ENCODE measurements at regions not wholly inside any gene's neighbourhood (a gene's known extent, or its start where the extent isn't known, plus 50 kb on each side); places are given as distances from the start of the nearest gene placed in this dataset.

DNA sequence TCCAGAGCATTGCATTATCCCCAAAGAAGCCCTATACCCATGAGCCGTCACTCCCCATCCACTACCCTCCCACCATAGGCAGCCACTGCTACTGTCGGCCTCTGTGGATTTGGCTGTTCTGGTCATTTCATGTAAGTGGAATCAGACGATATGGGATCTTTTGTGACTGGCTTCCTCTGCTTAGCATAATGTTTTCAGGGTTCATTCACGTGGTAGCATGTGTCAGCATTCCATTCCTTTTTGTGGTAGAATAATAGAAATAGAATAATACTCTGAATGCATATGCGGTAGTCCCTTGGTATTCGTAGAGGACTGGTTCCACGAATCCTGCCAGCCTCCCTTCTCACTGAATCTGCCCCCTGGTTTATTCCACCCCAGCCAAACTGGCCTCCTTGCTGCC is 402.6 kb upstream of the SULF2 start:
- TF ChIP-seq ZC3H10 (CRISPR knock-in tag; IDR thresholded peaks at IDR 0.05): no peak
- no peak for TF ChIP-seq ISL1 (CRISPR knock-in tag; IDR thresholded peaks at IDR 0.05)
- TF ChIP-seq, protein P1, sequence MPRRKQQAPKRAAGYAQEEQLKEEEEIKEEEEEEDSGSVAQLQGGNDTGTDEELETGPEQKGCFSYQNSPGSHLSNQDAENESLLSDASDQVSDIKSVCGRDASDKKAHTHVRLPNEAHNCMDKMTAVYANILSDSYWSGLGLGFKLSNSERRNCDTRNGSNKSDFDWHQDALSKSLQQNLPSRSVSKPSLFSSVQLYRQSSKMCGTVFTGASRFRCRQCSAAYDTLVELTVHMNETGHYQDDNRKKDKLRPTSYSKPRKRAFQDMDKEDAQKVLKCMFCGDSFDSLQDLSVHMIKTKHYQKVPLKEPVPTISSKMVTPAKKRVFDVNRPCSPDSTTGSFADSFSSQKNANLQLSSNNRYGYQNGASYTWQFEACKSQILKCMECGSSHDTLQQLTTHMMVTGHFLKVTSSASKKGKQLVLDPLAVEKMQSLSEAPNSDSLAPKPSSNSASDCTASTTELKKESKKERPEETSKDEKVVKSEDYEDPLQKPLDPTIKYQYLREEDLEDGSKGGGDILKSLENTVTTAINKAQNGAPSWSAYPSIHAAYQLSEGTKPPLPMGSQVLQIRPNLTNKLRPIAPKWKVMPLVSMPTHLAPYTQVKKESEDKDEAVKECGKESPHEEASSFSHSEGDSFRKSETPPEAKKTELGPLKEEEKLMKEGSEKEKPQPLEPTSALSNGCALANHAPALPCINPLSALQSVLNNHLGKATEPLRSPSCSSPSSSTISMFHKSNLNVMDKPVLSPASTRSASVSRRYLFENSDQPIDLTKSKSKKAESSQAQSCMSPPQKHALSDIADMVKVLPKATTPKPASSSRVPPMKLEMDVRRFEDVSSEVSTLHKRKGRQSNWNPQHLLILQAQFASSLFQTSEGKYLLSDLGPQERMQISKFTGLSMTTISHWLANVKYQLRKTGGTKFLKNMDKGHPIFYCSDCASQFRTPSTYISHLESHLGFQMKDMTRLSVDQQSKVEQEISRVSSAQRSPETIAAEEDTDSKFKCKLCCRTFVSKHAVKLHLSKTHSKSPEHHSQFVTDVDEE (CRISPR knock-in tag; IDR thresholded peaks at IDR 0.05): no peak
- TF ChIP-seq, protein P2, sequence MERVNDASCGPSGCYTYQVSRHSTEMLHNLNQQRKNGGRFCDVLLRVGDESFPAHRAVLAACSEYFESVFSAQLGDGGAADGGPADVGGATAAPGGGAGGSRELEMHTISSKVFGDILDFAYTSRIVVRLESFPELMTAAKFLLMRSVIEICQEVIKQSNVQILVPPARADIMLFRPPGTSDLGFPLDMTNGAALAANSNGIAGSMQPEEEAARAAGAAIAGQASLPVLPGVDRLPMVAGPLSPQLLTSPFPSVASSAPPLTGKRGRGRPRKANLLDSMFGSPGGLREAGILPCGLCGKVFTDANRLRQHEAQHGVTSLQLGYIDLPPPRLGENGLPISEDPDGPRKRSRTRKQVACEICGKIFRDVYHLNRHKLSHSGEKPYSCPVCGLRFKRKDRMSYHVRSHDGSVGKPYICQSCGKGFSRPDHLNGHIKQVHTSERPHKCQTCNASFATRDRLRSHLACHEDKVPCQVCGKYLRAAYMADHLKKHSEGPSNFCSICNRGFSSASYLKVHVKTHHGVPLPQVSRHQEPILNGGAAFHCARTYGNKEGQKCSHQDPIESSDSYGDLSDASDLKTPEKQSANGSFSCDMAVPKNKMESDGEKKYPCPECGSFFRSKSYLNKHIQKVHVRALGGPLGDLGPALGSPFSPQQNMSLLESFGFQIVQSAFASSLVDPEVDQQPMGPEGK (CRISPR knock-in tag; IDR thresholded peaks at IDR 0.05; ENCODE audit: borderline replicate concordance): no peak
- no peak for TF ChIP-seq ZNF70 (CRISPR knock-in tag; IDR thresholded peaks at IDR 0.05)
- no peak for TF ChIP-seq ARNTL (CRISPR knock-in tag; IDR thresholded peaks at IDR 0.05; ENCODE audit: borderline replicate concordance, low read depth)
- no peak for TF ChIP-seq ZNF565 (CRISPR knock-in tag; conservative IDR thresholded peaks at IDR 0.05; ENCODE audit: low read depth)
- TF ChIP-seq PPARA (CRISPR knock-in tag; IDR thresholded peaks at IDR 0.05; ENCODE audit: borderline replicate concordance): no peak
- ATAC-seq: no peak

DNA sequence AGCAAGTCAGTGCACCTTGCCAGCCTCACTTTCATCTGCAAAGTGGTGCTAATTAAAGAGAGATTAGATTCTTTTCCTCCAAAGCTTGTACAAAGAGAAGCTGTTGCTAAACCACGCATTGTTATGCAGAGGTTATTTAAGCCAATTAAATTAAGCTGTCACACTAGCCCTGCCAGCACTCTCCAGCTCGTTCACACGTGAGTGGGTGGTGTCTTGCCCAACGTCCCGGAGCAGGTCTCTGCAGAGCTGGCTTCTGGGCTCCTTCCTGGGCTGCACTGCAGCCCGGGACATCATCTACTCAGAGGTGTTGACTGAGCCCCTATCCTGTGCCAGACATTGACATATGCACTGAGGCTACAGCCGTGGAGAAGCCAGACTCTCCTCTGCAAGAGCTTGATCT is 401.6 kb upstream of the SULF2 start:
- no peak for TF ChIP-seq ISL1 (CRISPR knock-in tag; IDR thresholded peaks at IDR 0.05)
- TF ChIP-seq ARNTL (CRISPR knock-in tag; IDR thresholded peaks at IDR 0.05; ENCODE audit: borderline replicate concordance, low read depth): no peak
- TF ChIP-seq, protein P3, sequence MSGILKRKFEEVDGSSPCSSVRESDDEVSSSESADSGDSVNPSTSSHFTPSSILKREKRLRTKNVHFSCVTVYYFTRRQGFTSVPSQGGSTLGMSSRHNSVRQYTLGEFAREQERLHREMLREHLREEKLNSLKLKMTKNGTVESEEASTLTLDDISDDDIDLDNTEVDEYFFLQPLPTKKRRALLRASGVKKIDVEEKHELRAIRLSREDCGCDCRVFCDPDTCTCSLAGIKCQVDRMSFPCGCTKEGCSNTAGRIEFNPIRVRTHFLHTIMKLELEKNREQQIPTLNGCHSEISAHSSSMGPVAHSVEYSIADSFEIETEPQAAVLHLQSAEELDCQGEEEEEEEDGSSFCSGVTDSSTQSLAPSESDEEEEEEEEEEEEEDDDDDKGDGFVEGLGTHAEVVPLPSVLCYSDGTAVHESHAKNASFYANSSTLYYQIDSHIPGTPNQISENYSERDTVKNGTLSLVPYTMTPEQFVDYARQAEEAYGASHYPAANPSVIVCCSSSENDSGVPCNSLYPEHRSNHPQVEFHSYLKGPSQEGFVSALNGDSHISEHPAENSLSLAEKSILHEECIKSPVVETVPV (CRISPR knock-in tag; IDR thresholded peaks at IDR 0.05): no peak
- TF ChIP-seq, protein P2 (CRISPR knock-in tag; IDR thresholded peaks at IDR 0.05; ENCODE audit: borderline replicate concordance): no peak
- TF ChIP-seq, protein P4, sequence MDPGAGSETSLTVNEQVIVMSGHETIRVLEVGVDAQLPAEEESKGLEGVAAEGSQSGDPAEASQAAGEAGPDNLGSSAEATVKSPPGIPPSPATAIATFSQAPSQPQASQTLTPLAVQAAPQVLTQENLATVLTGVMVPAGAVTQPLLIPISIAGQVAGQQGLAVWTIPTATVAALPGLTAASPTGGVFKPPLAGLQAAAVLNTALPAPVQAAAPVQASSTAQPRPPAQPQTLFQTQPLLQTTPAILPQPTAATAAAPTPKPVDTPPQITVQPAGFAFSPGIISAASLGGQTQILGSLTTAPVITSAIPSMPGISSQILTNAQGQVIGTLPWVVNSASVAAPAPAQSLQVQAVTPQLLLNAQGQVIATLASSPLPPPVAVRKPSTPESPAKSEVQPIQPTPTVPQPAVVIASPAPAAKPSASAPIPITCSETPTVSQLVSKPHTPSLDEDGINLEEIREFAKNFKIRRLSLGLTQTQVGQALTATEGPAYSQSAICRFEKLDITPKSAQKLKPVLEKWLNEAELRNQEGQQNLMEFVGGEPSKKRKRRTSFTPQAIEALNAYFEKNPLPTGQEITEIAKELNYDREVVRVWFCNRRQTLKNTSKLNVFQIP (CRISPR knock-in tag; IDR thresholded peaks at IDR 0.05; ENCODE audit: borderline replicate concordance, low read depth): no peak
- no peak for TF ChIP-seq ZFP3 (CRISPR knock-in tag; IDR thresholded peaks at IDR 0.05)
- TF ChIP-seq PPARA (CRISPR knock-in tag; IDR thresholded peaks at IDR 0.05; ENCODE audit: borderline replicate concordance): no peak
- TF ChIP-seq ESRRG (CRISPR knock-in tag; IDR thresholded peaks at IDR 0.05): no peak
- TF ChIP-seq ZC3H10 (CRISPR knock-in tag; IDR thresholded peaks at IDR 0.05): no peak
- no peak for TF ChIP-seq ZNF565 (CRISPR knock-in tag; conservative IDR thresholded peaks at IDR 0.05; ENCODE audit: low read depth)
- TF ChIP-seq TCF4 (CRISPR knock-in tag; IDR thresholded peaks at IDR 0.05; ENCODE audit: borderline replicate concordance): no peak
- no peak for TF ChIP-seq ZNF8 (CRISPR knock-in tag; IDR thresholded peaks at IDR 0.05)
- no peak for TF ChIP-seq GLIS3 (CRISPR knock-in tag; IDR thresholded peaks at IDR 0.05)
- TF ChIP-seq CSDC2 (CRISPR knock-in tag; IDR thresholded peaks at IDR 0.05): no peak
- no peak for TF ChIP-seq ZNF70 (CRISPR knock-in tag; IDR thresholded peaks at IDR 0.05)
- TF ChIP-seq, protein P5, sequence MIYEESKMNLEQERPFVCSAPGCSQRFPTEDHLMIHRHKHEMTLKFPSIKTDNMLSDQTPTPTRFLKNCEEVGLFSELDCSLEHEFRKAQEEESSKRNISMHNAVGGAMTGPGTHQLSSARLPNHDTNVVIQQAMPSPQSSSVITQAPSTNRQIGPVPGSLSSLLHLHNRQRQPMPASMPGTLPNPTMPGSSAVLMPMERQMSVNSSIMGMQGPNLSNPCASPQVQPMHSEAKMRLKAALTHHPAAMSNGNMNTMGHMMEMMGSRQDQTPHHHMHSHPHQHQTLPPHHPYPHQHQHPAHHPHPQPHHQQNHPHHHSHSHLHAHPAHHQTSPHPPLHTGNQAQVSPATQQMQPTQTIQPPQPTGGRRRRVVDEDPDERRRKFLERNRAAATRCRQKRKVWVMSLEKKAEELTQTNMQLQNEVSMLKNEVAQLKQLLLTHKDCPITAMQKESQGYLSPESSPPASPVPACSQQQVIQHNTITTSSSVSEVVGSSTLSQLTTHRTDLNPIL (CRISPR knock-in tag; IDR thresholded peaks at IDR 0.05; ENCODE audit: low read depth): no peak
- no peak for TF ChIP-seq ZFP30 (CRISPR knock-in tag; IDR thresholded peaks at IDR 0.05)
- no peak for ATAC-seq

DNA sequence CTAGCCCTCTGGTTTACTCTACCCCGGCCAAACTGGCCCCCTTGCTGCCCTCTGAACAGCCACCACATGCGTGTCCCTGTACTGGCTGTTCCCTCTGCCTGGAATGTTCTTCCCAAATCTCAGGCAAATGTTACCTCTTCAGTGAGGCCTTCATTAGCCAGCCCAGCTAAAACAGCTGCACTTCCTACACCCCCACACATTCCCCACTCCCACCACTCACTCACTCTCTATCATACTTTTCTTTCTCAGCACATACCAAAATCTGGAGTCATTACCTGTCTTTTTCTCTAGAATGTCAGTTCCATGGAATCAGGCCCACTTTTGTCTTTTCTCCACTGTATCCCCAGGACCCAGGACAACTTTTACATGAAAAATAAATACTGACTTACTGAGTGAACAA is 401.2 kb upstream of the SULF2 start:
- ATAC-seq: no peak
- TF ChIP-seq GLIS3 (CRISPR knock-in tag; IDR thresholded peaks at IDR 0.05): no peak
- TF ChIP-seq RARB (CRISPR knock-in tag; IDR thresholded peaks at IDR 0.05): no peak
- no peak for TF ChIP-seq ZNF70 (CRISPR knock-in tag; IDR thresholded peaks at IDR 0.05)
- TF ChIP-seq BACH2 (CRISPR knock-in tag; IDR thresholded peaks at IDR 0.05; ENCODE audit: borderline replicate concordance): no peak
- TF ChIP-seq, protein P4 (CRISPR knock-in tag; IDR thresholded peaks at IDR 0.05; ENCODE audit: borderline replicate concordance, low read depth): no peak
- no peak for TF ChIP-seq CSDC2 (CRISPR knock-in tag; IDR thresholded peaks at IDR 0.05)
- no peak for TF ChIP-seq ZFP30 (CRISPR knock-in tag; IDR thresholded peaks at IDR 0.05)
- TF ChIP-seq OSR1 (CRISPR knock-in tag; IDR thresholded peaks at IDR 0.05): no peak
- TF ChIP-seq ZC3H10 (CRISPR knock-in tag; IDR thresholded peaks at IDR 0.05): no peak
- TF ChIP-seq ESRRG (CRISPR knock-in tag; IDR thresholded peaks at IDR 0.05): no peak
- TF ChIP-seq TCF4 (CRISPR knock-in tag; IDR thresholded peaks at IDR 0.05; ENCODE audit: borderline replicate concordance): no peak
- TF ChIP-seq ARNTL (CRISPR knock-in tag; IDR thresholded peaks at IDR 0.05; ENCODE audit: borderline replicate concordance, low read depth): no peak
- TF ChIP-seq, protein P2 (CRISPR knock-in tag; IDR thresholded peaks at IDR 0.05; ENCODE audit: borderline replicate concordance): no peak

All from SK-N-SH treated with all-trans-retinoic acid at 6 μM for 48 hours (cell line).